Trophoblast cell (in vitro differentiated cells and primary cell): ENCODE measurements at regions not wholly inside any gene's neighbourhood (a gene's known extent, or its start where the extent isn't known, plus 50 kb on each side); places are given as distances from the start of the nearest gene placed in this dataset.

Experiments
- DNase-seq, 2 donors: peaks; one replicate each; pipeline ENCODE4 v3.0.0-alpha.2; 2016
- H2AFZ ChIP-seq: 2 replicates; pipeline ENCODE4 v1.6.1; 2013; ENCODE audit warnings: low read length, moderate library complexity, mild to moderate bottlenecking; ENCODE audit not compliant: insufficient read depth, poor library complexity
- H2AK5ac ChIP-seq: 2 replicates; pipeline ENCODE4 v1.6.1; 2013; ENCODE audit warnings: mild to moderate bottlenecking, low read length
- H2BK120ac ChIP-seq: 2 replicates; pipeline ENCODE4 v1.6.1; 2013; ENCODE audit warnings: low read length, mild to moderate bottlenecking, moderate library complexity; ENCODE audit not compliant: insufficient read depth, poor library complexity
- H2BK12ac ChIP-seq: 2 replicates; pipeline ENCODE4 v1.6.1; 2013; ENCODE audit warnings: mild to moderate bottlenecking, low read length, moderate library complexity
- H2BK5ac ChIP-seq: 2 replicates; pipeline ENCODE4 v1.6.1; 2013; ENCODE audit warnings: low read length, low read depth, moderate library complexity, mild to moderate bottlenecking; ENCODE audit not compliant: poor library complexity
- H3K14ac ChIP-seq: 2 replicates; pipeline ENCODE4 v1.6.1; 2013; ENCODE audit warnings: mild to moderate bottlenecking, low read length
- H3K18ac ChIP-seq: 2 replicates; pipeline ENCODE4 v1.6.1; 2013; ENCODE audit warnings: mild to moderate bottlenecking, low read length
- H3K23ac ChIP-seq: 2 replicates; pipeline ENCODE4 v1.6.1; 2013; ENCODE audit warnings: low read length
- H3K27ac ChIP-seq: 2 replicates; pipeline ENCODE4 v1.5.1; 2013; ENCODE audit warnings: low read depth, mild to moderate bottlenecking, inconsistent platforms, low read length, moderate library complexity
- H3K27me3 ChIP-seq: 2 replicates; pipeline ENCODE4 v1.6.1; 2013; ENCODE audit warnings: inconsistent platforms, mild to moderate bottlenecking, low read length, moderate library complexity; ENCODE audit not compliant: insufficient read depth
- H3K36me3 ChIP-seq, 2 experiments: 1 replicate in 1 of 2; 2 replicates in 1 of 2; pipeline ENCODE4 v1.6.1; 2013; ENCODE audit warnings: low read length in 2 of 2, mild to moderate bottlenecking in 2 of 2, moderate library complexity in 1 of 2; ENCODE audit not compliant: insufficient read depth in 2 of 2, control insufficient read depth in 1 of 2
- H3K4ac ChIP-seq: 2 replicates; pipeline ENCODE4 v1.6.1; 2013; ENCODE audit warnings: low read depth, mild to moderate bottlenecking, low read length, moderate library complexity
- H3K4me1 ChIP-seq, 2 experiments: 1 replicate in 1 of 2; 2 replicates in 1 of 2; pipeline ENCODE4 v1.6.1; 2013; ENCODE audit warnings: low read length in 2 of 2, mild to moderate bottlenecking in 2 of 2, moderate library complexity in 1 of 2; ENCODE audit not compliant: insufficient read depth in 2 of 2, control insufficient read depth in 1 of 2
- H3K4me2 ChIP-seq: 2 replicates; pipeline ENCODE4 v1.6.1; 2013; ENCODE audit warnings: inconsistent platforms, mild to moderate bottlenecking, low read length, moderate library complexity
- H3K4me3 ChIP-seq: 2 replicates; pipeline ENCODE4 v1.5.1; 2013; ENCODE audit warnings: mild to moderate bottlenecking, low read depth, low read length, inconsistent platforms
- H3K79me1 ChIP-seq: one replicate; pipeline ENCODE4 v1.6.1; 2013; ENCODE audit warnings: low read length
- H3K79me2 ChIP-seq: 2 replicates; pipeline ENCODE4 v1.6.1; 2013; ENCODE audit warnings: low read length, mild to moderate bottlenecking; ENCODE audit not compliant: control insufficient read depth, insufficient read depth, poor library complexity
- H3K9ac ChIP-seq: 2 replicates; pipeline ENCODE4 v1.6.1; 2013; ENCODE audit warnings: mild to moderate bottlenecking, low read length
- H3K9me3 ChIP-seq: 2 replicates; pipeline ENCODE4 v1.6.1; 2013; ENCODE audit warnings: low read depth, mild to moderate bottlenecking, control low read depth, inconsistent platforms, low read length; ENCODE audit not compliant: insufficient read depth
- H4K12ac ChIP-seq: 2 replicates; pipeline ENCODE4 v1.6.1; 2013; ENCODE audit warnings: low read depth, mild to moderate bottlenecking, low read length, moderate library complexity
- H4K8ac ChIP-seq: 2 replicates; pipeline ENCODE4 v1.6.1; 2013; ENCODE audit warnings: low read depth, mild to moderate bottlenecking, low read length, moderate library complexity
- H4K91ac ChIP-seq: one replicate; pipeline ENCODE4 v1.6.1; 2013; ENCODE audit warnings: low read depth, mild to moderate bottlenecking, low read length, moderate library complexity
- WGBS: extraction: QIAGEN DNeasy Blood & Tissue Kit; methylation state at CpG from one replicate; pipeline ENCODE4 v1.1.7; 2013; ENCODE audit warnings: missing lambda C conversion rate; ENCODE audit not compliant: insufficient read length, insufficient coverage; ENCODE audit errors: extremely low coverage; 5-methylcytosine and 5-hydroxymethylcytosine counted together

DNA sequence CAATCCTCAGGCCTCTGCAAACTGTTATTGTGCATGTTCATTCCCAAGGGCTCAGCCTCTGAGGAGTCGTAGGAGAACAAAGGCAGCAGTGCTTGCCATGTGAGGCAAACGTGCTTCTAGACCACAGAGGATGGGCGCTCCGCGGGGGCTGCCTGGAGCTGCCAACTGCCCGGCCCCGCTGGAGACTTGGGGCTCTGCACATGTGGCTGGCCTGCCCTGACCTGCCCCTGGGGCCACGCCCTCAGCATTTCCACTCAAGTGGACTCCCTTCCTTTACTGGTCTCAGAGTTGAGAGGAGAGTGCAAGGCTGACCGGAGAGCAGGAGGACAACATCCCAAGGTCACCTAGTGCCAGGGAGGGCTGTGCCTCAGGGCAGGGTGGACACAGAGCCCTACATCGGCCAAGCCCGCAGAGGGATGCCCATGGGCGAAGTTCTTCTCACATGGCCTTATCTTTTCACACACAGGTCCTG is 222.3 kb upstream of the ZNF32 start:
- Histone ChIP-seq H3K9ac (no peak overlapping the region), H2BK120ac (no peak overlapping the region), H3K4me3 (no peak overlapping the region), H4K91ac (no peak overlapping the region), H2BK12ac (no peak overlapping the region), H3K4me2 (no peak overlapping the region), H3K4me1 (peaks cover 0 to 3% of the 10 kb centered on the region in 2 experiments), H3K4ac (no peak overlapping the region), H4K8ac (no peak overlapping the region), H3K23ac (no peak overlapping the region), H2AK5ac (no peak overlapping the region), H3K27ac (no peak overlapping the region), H3K14ac (no peak overlapping the region), H3K79me1 (no peaks in the 10 kb centered on the region), H3K18ac (no peak overlapping the region), H4K12ac (no peak overlapping the region), H3K9me3 (no peaks in the 10 kb centered on the region), H2BK5ac (no peak overlapping the region), H3K79me2 (no peaks in the 10 kb centered on the region), H2AFZ (no peak overlapping the region), H3K36me3 (no peaks in the 10 kb centered on the region), H3K27me3 (no peaks in the 10 kb centered on the region)
- no CpG with 5 or more reads among the region's 12 CpGs for WGBS
- no peak for DNase-seq

DNA sequence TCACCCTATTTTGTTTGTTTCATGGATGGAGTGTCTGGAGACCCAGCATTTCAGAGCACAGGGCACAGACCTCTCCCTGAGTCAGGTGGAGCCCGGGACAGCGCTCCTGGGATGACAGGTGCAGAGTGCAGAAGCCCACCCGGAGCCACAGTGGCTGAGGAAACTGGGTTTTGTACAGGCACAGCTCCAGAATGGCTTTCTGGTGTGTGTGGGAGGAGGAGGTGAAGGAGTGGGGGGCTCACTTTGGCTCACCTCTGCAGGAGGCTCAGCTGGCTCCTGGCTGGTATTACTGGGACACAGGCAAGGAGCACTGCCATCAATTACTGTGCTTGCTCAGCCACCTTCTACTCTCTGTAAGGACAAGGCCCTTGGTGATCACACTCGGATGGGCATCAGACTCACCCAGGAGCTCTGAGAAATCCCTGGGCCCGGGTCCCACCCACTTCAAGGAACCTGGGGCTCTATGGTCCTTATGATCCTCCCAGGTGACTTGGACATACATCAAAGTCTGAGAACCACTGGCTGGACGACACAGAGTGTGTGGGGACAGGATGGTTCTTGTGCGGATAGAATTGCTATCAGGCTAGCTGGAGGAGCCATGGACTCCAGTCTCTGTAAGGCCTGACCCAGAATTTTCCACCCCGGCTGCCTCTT is 221.1 kb upstream of the ZNF32 start:
- Histone ChIP-seq H3K9me3 (no peaks in the 10 kb centered on the region), H2AK5ac (no peak overlapping the region), H2BK5ac (no peak overlapping the region), H3K36me3 (no peaks in the 10 kb centered on the region), H3K79me1 (no peaks in the 10 kb centered on the region), H4K8ac (no peak overlapping the region), H3K27ac (no peak overlapping the region), H3K23ac (no peak overlapping the region), H3K4me2 (no peak overlapping the region), H2BK120ac (no peak overlapping the region), H3K4ac (no peak overlapping the region), H3K79me2 (no peaks in the 10 kb centered on the region), H3K4me3 (no peak overlapping the region), H4K91ac (no peak overlapping the region), H2BK12ac (no peak overlapping the region), H3K4me1 (peaks cover 0 to 3% of the 10 kb centered on the region in 2 experiments), H3K14ac (no peak overlapping the region), H2AFZ (no peak overlapping the region), H3K27me3 (no peaks in the 10 kb centered on the region), H3K9ac (no peak overlapping the region), H3K18ac (no peak overlapping the region), H4K12ac (no peak overlapping the region)
- no CpG with 5 or more reads among the region's 8 CpGs for WGBS
- no peak for DNase-seq

DNA sequence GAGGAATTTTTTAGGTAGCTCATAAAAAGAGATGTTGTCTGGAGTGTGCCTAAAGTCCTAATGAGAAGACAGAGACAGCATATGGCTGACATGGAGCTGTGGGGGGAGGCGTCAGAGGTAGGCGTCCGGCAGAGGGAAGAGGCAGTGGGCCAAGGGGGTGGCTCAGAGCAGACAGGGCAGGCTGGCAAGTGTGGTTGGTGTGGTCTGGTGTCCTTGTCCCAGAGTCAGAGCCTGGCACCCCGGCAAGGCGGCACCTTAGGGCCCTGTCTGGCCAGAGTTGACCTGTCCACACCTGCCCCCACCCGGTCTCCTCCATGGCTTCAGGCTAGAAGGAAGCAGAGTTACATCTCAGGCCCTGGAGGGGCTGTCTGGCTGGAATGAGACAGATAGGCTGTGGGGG is 220.3 kb upstream of the ZNF32 start:
- no peak overlapping the region for H3K4me2 ChIP-seq
- H3K14ac ChIP-seq: no peak overlapping the region
- no peak overlapping the region for H3K9ac ChIP-seq
- H3K23ac ChIP-seq: no peak overlapping the region
- DNase-seq: no peak
- H2BK5ac ChIP-seq: no peak overlapping the region
- peak overlapping the region; percentile 66 for H2AK5ac ChIP-seq
- H2BK12ac ChIP-seq: peak overlapping the region; percentile 42
- no peak overlapping the region for H3K18ac ChIP-seq
- no peak overlapping the region for H3K4me3 ChIP-seq
- H3K4me1 ChIP-seq: peaks cover 3% of the 10 kb centered on the region in 2 experiments
- no peaks in the 10 kb centered on the region for H3K9me3 ChIP-seq
- no peak overlapping the region for H3K27ac ChIP-seq
- WGBS: no CpG with 5 or more reads among the region's 6 CpGs
- no peaks in the 10 kb centered on the region for H3K27me3 ChIP-seq
- H2AFZ ChIP-seq: no peak overlapping the region
- no peaks in the 10 kb centered on the region for H3K79me2 ChIP-seq
- no peaks in the 10 kb centered on the region for H3K79me1 ChIP-seq
- no peak overlapping the region for H2BK120ac ChIP-seq
- H4K8ac ChIP-seq: no peak overlapping the region
- H4K12ac ChIP-seq: no peak overlapping the region
- no peak overlapping the region for H4K91ac ChIP-seq
- no peaks in the 10 kb centered on the region for H3K36me3 ChIP-seq
- H3K4ac ChIP-seq: no peak overlapping the region

DNA sequence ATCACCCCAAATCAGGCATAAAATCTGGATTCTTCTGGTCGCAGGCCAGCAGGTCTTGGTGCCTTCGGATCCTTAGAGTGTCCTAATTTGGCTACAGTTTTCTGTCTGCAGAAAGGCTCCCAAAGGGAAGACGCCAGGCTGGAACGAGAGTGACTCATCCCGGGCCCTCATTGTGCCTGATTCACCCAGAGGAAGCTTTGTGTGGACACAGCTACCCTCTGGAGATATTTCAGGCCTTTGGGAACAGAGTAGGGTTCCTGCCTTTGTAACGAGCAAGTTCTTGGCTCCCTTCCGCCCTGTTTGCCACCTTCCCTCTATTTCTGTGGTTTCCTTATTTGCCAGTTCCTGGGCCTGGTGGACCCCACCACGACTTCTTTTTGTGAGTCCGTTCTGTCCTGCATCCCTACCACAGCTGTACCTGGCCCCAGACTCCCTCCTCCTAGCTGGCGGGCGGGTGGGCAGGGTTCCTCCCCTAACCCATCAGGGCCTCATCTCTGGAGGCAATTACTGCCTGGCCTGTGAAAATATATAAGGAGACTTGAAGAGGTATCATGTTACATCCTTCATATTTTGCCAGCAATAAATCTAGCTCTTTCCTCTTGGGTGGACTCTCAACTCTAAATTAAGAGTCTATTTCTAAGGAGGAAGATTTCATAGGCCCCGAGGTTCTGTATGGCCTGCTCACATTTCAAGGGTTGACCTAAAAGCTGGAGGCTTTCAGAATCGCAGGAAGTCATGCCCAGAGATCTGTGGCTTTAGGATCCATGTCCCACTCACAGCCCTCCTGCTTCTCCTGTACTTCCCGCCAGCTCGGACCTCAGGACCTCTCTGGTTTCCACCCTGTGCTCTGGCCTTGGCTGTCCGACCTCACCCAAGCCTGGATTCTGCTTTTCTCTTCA is 219.2 kb upstream of the ZNF32 start:
- no peaks in the 10 kb centered on the region for H3K36me3 ChIP-seq
- no peak overlapping the region for H3K27ac ChIP-seq
- H4K8ac ChIP-seq: no peak overlapping the region
- H2BK120ac ChIP-seq: no peak overlapping the region
- no peak overlapping the region for H3K18ac ChIP-seq
- whole genome bisulfite sequencing: no CpG with 5 or more reads among the region's 16 CpGs
- no peak overlapping the region for H3K4me2 ChIP-seq
- H4K12ac ChIP-seq: no peak overlapping the region
- H3K4me1 ChIP-seq: peaks cover 3 to 4% of the 10 kb centered on the region in 2 experiments
- H3K79me1 ChIP-seq: no peaks in the 10 kb centered on the region
- H3K9me3 ChIP-seq: no peaks in the 10 kb centered on the region
- H3K4ac ChIP-seq: no peak overlapping the region
- peak in 1 of 2 donors; percentile 44 for DNase-seq
- H2BK12ac ChIP-seq: no peak overlapping the region
- no peak overlapping the region for H2AFZ ChIP-seq
- H3K4me3 ChIP-seq: no peak overlapping the region
- H3K9ac ChIP-seq: no peak overlapping the region
- no peaks in the 10 kb centered on the region for H3K79me2 ChIP-seq
- no peak overlapping the region for H3K23ac ChIP-seq
- H2BK5ac ChIP-seq: no peak overlapping the region
- no peak overlapping the region for H4K91ac ChIP-seq
- H3K27me3 ChIP-seq: no peaks in the 10 kb centered on the region
- no peak overlapping the region for H2AK5ac ChIP-seq
- no peak overlapping the region for H3K14ac ChIP-seq
